HCT116 (cell line): ENCODE measurements at regions not wholly inside any gene's neighbourhood (a gene's known extent, or its start where the extent isn't known, plus 50 kb on each side); places are given as distances from the start of the nearest gene placed in this dataset.

Source experiments
- CBX3 ChIP-seq: IDR thresholded peaks from 2 replicates; pipeline ENCODE4 v1.6.1; 2012; ENCODE audit warnings: low read depth
- EZH2 ChIP-seq: fragments of 200-600 bp; sonication (generic); IDR thresholded peaks from 2 replicates; pipeline ENCODE4 v1.6.1; 2017; ENCODE audit warnings: antibody characterized with exemption, mixed run types
- FOSL1 ChIP-seq: IDR thresholded peaks from 2 replicates; pipeline ENCODE4 v1.6.1; 2012; ENCODE audit warnings: low read depth
- JUND ChIP-seq: IDR thresholded peaks from 2 replicates; pipeline ENCODE4 v1.6.1; 2012
- POLR2A ChIP-seq: IDR thresholded peaks from 2 replicates; pipeline ENCODE4 v1.7.0; 2011; ENCODE audit warnings: borderline replicate concordance; ENCODE audit not compliant: insufficient read depth, insufficient read length; ENCODE audit errors: extremely low read depth
- POLR2AphosphoS5 ChIP-seq: IDR thresholded peaks from 2 replicates; pipeline ENCODE4 v1.6.1; 2011; ENCODE audit warnings: mild to moderate bottlenecking, low read depth, low read length, moderate library complexity
- SIN3A ChIP-seq: IDR thresholded peaks from 2 replicates; pipeline ENCODE4 v1.6.1; 2012; ENCODE audit warnings: low read depth
- SRF ChIP-seq: IDR thresholded peaks from 2 replicates; pipeline ENCODE4 v1.6.1; 2012; ENCODE audit warnings: low read depth
- YY1 ChIP-seq: IDR thresholded peaks from 2 replicates; pipeline ENCODE4 v1.6.1; 2011; ENCODE audit warnings: low read length, low read depth, moderate library complexity, mild to moderate bottlenecking; ENCODE audit not compliant: insufficient replicate concordance; ENCODE audit errors: extremely low read depth
- TF ChIP-seq, protein P1 (sequence below), 3 experiments: fragments of 200-600 bp in 1 of 3; sonication (generic) in 1 of 3; IDR thresholded peaks in 2 of 3; conservative IDR thresholded peaks in 1 of 3; 2 replicates each; pipeline ENCODE4 v1.5.1; 2012 to 2017; ENCODE audit warnings: low read depth in 2 of 3, low read length in 2 of 3, antibody characterized with exemption in 1 of 3, borderline replicate concordance in 1 of 3, control low read depth in 1 of 3, mild to moderate bottlenecking in 1 of 3, mixed read lengths in 1 of 3, mixed run types in 1 of 3, moderate library complexity in 1 of 3; ENCODE audit not compliant: insufficient read depth in 1 of 3
- TF ChIP-seq, protein P2 (sequence below): IDR thresholded peaks from 2 replicates; pipeline ENCODE4 v1.6.1; 2011; ENCODE audit warnings: mild to moderate bottlenecking, low read length, moderate library complexity; ENCODE audit not compliant: insufficient replicate concordance; ENCODE audit errors: extremely low read depth
- TF ChIP-seq, protein P3 (sequence below): IDR thresholded peaks from 2 replicates; pipeline ENCODE4 v1.6.1; 2012

DNA sequence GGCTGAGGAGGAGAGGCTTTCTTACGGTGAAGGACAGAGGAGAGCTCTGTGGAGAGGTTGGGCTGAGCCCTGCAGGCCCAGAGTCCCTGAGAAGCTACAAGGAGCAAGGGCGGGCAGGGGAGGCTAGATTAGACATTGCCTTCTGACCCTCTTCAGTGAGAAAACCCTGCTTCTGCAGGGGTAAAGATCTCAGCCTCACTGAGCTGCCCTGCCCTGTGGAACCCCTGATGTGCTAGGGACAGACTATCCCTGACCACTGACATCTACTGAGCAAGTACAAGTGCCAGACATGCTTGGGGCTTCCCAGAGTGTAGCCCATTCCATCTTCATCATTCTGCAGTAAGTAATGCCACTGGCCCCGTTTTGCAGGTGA is 111.5 kb downstream of the CYP26B1 start:
- TF ChIP-seq SIN3A: no peak
- TF ChIP-seq POLR2AphosphoS5: no peak
- TF ChIP-seq, protein P1, sequence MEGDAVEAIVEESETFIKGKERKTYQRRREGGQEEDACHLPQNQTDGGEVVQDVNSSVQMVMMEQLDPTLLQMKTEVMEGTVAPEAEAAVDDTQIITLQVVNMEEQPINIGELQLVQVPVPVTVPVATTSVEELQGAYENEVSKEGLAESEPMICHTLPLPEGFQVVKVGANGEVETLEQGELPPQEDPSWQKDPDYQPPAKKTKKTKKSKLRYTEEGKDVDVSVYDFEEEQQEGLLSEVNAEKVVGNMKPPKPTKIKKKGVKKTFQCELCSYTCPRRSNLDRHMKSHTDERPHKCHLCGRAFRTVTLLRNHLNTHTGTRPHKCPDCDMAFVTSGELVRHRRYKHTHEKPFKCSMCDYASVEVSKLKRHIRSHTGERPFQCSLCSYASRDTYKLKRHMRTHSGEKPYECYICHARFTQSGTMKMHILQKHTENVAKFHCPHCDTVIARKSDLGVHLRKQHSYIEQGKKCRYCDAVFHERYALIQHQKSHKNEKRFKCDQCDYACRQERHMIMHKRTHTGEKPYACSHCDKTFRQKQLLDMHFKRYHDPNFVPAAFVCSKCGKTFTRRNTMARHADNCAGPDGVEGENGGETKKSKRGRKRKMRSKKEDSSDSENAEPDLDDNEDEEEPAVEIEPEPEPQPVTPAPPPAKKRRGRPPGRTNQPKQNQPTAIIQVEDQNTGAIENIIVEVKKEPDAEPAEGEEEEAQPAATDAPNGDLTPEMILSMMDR (IDR thresholded peaks at IDR 0.05 in 2 of 3, conservative IDR thresholded peaks at IDR 0.05 in 1 of 3; ENCODE audit: borderline replicate concordance in 1 of 3, insufficient read depth in 1 of 3, low read depth in 2 of 3, low read length in 2 of 3): no peak
- TF ChIP-seq YY1: no peak
- no peak for TF ChIP-seq JUND
- TF ChIP-seq EZH2: no peak
- TF ChIP-seq SRF: no peak
- TF ChIP-seq CBX3: no peak
- TF ChIP-seq, protein P2, sequence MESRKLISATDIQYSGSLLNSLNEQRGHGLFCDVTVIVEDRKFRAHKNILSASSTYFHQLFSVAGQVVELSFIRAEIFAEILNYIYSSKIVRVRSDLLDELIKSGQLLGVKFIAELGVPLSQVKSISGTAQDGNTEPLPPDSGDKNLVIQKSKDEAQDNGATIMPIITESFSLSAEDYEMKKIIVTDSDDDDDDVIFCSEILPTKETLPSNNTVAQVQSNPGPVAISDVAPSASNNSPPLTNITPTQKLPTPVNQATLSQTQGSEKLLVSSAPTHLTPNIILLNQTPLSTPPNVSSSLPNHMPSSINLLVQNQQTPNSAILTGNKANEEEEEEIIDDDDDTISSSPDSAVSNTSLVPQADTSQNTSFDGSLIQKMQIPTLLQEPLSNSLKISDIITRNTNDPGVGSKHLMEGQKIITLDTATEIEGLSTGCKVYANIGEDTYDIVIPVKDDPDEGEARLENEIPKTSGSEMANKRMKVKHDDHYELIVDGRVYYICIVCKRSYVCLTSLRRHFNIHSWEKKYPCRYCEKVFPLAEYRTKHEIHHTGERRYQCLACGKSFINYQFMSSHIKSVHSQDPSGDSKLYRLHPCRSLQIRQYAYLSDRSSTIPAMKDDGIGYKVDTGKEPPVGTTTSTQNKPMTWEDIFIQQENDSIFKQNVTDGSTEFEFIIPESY: no peak
- TF ChIP-seq POLR2A: no peak
- TF ChIP-seq FOSL1: no peak
- TF ChIP-seq, protein P3, sequence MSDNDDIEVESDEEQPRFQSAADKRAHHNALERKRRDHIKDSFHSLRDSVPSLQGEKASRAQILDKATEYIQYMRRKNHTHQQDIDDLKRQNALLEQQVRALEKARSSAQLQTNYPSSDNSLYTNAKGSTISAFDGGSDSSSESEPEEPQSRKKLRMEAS: no peak
